Stimulated activated CD8-positive, alpha-beta memory T cell treated with anti-CD3 and anti-CD28 coated beads, Interleukin-7, amount 100 ng/mL, for 4 hours (primary cell): ENCODE measurements at regions not wholly inside any gene's neighbourhood (a gene's known extent, or its start where the extent isn't known, plus 50 kb on each side); places are given as distances from the start of the nearest gene placed in this dataset.

Experiments used
- DNase-seq, 2 donors: peaks; one replicate each; pipeline ENCODE4 v3.0.0-alpha.2; 2020; ENCODE audit warnings: low read depth in 2 of 2

- no peak for DNase-seq
These were observed 1171.3 kb downstream of the EFNB2 start for GRCh38 chr13:105364191-105364590.

DNA sequence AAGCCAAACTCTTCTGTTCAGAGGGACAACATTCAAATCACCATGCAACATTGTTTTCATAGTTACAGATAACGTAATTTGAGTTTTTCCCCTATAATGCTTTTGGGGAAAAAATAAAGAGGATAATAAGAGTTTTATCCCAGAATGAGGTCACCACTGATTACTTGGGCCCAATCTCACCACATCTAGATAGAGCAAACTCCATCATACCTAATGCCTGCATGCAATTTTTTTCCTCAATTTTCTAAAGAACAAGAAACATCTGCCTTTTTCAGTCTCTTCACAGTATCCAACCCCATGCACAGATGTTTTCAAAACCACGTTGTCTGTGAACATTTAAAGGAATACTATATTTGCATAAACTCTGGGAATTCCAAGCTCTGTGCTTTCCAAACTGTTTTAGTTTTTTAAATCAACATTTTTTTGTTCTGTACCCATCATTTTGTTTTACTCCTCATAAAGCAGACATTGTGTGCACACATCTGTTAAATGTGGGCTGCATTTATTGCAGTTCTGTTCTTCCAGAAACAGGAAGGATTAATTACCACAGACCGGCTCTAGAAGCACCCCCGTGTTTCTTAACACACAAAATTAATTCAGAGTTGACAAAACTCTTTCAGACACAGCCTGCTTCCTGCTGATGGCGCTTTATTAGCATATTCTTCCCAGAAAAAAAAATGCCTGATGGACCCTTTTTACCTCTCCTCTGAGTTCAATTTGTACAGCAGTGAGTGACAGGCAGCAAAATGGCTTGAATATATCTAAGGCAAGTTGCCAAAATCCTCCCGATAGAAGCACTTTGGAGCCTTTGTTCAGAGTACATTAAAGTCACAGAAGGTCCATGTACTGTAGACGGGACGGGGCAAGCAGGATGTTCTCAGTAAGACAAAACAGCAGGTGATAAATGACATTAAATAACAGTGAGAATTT, 1171.9 kb downstream of the EFNB2 start:
- no peak for DNase-seq

DNA sequence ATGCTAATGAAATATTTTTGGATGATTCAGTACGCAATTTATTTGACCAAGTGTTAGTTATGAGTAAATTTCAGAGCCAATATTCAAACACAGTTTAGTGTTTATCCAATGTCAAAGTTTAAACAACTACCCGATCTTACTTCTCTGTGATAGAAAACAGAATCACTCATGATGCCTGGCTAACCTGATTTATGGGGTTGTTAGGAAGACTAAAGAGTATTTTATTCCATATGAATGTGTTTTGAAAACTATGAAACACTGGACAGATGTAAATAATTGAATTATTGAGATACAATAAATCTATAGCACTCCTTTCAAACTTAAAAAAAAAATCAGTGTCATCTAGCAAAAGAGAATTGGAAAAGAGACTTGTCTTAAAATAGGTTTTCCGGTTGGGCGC, 1181.8 kb downstream of the EFNB2 start:
- no peak for DNase-seq

GRCh38 chr13:105349082-105349723, 1186.3 kb downstream of the EFNB2 start:
- no peak for DNase-seq

DNA sequence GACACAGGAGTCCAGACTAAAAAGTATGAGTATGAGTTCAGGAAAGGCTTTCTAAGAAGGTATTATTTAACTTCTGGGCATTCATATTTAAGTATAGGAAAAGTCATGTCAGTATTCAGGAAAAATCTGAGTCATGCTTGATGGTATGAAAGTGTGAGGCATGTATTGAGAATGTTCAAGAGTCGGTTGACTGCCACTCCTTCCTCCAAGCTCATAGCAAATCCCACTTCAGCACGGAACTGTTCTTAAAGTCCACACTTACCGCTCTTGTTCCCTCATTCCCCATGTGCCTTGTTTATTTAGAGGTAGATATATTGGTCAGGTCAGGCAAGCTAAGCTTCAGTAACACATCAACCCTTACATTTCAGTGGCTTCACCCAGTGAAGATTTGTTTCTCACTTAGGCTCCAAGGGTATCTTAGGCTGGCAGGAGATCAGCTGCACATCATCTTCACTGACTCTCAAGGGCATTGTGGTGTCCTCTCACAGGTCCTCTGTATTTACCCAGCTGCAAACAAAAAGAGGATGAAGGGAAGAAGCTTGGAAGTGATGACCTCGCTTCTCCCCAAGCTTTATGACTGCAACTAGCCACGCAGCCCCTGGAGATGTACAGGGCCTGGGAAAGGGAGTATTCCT, 1189.2 kb downstream of the EFNB2 start:
- no peak for DNase-seq

DNA sequence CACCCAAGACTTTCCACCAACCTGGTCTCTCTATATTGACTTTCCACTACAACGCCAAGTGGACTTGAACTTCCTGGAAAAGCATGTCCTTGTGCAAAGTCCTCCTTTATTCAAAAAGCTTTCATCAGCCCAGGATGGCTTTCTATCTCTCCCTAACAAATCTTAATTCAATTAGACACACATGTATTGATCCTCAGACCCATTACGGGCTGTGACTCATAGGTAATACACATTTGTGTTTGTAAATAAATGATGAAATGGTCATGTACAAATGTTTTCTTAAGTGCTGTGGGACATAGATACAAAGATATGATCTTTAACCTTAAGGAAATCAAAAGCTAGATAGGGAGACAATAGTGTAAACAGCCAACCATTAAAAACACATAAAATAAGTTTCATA, 1189.7 kb downstream of the EFNB2 start:
- DNase-seq, result no peak

DNA sequence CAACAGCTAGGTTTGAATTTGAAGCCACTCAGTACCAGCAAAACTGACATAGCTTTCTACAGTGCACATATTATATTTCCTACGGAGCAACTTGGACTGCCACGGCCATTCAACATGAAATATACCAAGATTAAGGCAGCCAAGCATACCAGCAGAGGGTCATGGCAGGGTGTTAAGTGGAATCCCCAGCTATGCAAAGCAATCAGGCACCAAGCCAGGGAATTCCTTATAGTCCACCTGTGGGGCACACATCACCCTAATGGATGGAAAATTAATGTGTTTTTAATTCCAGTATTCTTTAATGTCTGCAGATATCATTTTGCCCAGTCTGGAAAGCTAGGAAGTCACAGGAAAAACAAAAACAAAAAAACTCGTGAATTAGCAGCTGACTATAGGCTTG, 1190.3 kb downstream of the EFNB2 start:
- no peak for DNase-seq

DNA sequence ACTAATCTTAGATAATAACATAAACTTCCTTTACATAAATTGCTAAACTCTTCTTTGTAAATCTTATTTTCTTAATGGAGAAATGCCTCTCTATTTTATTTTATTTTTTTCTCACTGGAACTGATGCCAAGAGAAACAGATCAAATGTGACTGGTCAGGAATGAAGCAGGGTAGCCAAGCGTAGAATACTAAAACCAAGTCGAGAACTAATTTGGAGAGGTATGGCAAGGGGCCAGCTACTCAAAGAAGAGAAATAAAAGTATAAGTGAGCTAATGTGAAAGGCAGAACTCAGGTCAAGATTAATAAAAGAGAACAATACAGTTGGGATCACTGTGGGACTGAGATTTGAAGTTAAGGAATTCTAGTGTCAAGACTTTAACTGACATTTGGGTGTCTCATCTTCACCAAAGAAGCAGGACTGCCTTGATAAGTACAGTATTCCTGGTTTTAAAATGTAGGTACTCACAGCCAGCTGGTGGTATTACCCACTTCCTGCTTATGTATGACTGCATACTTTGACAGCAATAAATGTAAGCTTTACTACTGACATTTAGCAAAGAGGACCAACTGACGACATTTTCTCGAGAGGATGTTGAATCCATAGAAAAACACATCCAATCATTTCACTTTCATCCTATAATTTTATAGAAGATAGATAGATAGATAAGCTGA, 1192.2 kb downstream of the EFNB2 start:
- DNase-seq, result no peak

DNA sequence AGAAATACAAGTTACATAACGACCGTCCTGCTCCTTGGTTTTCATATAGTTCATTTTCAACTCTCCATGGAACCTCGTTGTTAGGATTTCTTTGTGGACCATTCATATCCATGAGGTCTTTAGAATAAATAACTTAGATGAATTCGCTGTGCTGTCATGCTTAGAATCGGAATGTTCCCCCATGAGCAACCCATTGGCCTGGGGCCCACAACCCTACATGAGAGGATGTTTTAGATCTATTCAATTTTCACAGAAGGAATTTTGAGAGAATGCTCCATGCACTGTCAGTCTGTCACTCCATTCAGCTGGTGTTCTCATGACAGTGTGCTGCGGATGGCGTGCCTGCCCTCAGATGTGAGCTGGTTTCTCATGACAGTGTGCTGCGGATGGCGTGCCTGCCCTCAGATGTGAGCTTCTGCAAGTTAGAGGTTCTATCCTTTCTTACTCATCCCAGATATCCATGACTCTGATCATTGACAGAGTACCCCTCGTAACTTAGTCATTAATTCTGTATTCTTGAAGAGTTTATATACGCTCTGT, 1193.1 kb downstream of the EFNB2 start:
- DNase-seq, result no peak

DNA sequence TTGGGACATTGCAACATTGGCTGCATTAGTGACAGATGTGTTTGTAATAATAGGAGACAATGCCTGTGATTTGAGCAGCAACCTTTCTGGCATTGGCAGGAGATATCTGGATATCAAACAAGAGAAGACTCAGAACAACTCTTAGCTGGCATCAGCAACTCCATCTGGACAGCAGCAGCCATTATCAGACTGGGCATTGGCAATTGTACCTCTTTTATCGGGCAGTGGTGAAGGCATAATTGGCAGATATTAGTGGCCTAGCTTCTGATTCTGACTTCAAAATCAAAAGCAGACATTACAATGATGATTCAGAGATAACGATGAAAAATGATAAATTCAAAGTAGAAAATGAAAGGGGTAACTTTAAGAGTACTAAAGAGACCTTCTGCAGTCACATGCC, 1193.7 kb downstream of the EFNB2 start:
- no peak for DNase-seq

GRCh38 chr13:105341256-105341655, 1194.2 kb downstream of the EFNB2 start:
- no peak for DNase-seq

DNA sequence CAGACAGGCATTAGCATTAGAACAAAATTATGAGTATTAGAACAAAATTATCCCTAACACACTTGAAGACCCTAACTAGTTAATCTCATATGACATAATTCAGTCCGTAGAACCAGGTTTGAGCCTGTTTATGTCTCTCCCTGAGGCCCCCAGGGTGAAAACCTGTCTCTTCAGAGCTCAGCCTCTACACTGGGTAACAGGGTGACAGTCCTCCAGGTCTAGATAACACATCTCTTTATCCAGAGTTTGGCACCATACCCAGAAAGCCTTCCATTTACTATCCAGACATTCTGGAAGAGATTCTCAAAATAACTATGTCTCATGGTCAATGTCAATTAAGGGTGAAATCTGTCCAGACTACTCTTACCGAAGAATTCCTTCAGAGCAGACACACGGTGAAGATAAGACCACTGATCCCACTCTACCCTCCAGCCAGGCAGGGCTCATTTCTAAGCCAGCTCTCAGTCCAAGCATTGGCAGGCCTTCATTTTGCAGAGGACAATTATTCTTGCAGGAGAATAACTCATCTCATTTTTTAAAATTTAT, 1195.3 kb downstream of the EFNB2 start:
- DNase-seq, result no peak

GRCh38 chr13:105338773-105339172, 1196.7 kb downstream of the EFNB2 start:
- no peak for DNase-seq

- DNase-seq, result no peak
These were observed 1197.5 kb downstream of the EFNB2 start for GRCh38 chr13:105338006-105338405.

DNA sequence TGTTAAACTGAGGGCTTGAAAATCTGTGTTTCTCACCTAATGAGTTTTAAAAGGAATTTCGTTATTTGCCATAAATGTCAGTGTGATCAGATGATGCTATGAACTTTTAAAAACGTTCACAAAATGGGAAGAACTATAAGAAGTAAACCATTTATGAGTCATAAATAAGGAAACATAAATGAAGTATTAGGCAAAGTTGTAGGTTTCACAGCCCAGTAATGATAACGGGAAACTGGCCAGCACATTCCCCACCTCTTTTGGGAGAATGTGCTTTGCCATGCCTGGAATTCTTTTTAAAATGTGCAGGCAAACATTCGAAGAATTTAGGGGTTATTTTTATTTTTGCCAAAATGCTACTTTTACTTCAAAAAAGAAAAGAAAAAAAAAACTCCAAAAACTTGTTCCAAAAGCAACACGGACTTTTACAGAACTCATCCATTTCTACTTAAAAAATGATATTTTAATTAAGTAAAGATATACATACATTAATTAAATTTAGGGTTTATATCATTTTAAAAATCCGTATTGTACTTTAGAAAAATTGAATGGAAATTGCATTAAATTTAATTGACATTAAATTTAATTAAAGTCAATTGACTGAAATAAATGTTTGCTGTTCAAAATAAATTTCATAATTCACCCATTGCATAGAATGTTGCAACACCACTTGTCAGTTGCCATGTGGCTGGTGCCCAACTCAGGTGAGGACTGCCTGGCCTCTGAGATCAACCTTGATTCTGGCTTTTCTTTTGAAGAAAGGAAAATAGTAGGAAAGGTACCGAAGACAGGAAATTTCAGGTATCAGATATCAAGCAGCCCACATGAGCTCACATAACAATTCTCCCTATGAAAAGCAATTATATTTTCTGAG, 1198.5 kb downstream of the EFNB2 start:
- no peak for DNase-seq

GRCh38 chr13:105334211-105334610, 1201.3 kb downstream of the EFNB2 start:
- no peak for DNase-seq

- DNase-seq, result no peak
These were observed 1202.0 kb downstream of the EFNB2 start for GRCh38 chr13:105333416-105333815.

- no peak for DNase-seq
These were observed 1206.1 kb downstream of the EFNB2 start for GRCh38 chr13:105329359-105329758.

DNA sequence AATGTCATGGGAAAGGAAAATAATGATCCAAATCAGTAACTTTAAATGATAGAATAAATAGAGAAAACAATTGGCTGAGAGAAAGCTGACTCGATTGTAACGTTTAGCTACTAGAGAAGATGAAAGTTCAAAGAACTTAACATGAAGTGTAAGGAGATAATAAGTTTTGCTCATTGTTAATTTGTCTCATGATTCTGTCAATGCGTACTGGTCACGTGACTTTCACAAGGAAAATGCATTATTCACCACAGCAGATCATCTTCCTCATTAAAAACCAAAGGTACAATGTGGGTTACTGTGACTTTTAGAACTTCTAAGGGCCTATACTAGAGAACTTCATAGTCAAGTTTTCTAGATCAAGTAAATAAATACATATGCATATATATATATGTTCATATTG, 1207.2 kb downstream of the EFNB2 start:
- DNase-seq, result no peak

DNA sequence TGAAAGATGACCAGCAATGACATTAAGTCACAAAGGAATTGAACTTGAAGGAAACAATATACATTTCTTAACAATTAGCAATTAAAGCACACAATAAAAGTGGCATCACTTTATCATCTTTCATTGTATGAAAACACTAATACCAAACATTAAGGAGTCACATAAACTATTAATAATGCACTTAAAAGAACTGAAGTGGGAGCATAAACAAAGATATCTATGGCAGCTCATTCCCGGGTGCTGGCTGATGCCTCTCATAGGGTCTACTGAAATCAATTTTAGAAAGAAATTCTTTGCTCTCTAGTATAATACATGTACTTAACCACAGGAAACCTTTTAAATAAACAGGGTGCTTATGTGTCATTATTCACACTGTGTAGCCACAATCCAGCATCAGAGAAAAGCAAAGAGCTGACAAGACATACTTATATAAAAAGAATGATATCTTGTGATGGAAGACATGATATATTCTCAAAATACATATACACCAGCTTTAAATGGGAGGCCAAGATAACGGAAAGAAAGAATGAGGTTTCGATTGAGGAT, 1207.8 kb downstream of the EFNB2 start:
- no peak for DNase-seq
